Superior temporal gyrus (tissue), 1 donor: ENCODE measurements at regions not wholly inside any gene's neighbourhood (a gene's known extent, or its start where the extent isn't known, plus 50 kb on each side); places are given as distances from the start of the nearest gene placed in this dataset.

Experiments used
- DNase-seq: peaks from one replicate; pipeline ENCODE4 v3.0.0-alpha.2; 2016; ENCODE audit errors: extremely low spot score

DNA sequence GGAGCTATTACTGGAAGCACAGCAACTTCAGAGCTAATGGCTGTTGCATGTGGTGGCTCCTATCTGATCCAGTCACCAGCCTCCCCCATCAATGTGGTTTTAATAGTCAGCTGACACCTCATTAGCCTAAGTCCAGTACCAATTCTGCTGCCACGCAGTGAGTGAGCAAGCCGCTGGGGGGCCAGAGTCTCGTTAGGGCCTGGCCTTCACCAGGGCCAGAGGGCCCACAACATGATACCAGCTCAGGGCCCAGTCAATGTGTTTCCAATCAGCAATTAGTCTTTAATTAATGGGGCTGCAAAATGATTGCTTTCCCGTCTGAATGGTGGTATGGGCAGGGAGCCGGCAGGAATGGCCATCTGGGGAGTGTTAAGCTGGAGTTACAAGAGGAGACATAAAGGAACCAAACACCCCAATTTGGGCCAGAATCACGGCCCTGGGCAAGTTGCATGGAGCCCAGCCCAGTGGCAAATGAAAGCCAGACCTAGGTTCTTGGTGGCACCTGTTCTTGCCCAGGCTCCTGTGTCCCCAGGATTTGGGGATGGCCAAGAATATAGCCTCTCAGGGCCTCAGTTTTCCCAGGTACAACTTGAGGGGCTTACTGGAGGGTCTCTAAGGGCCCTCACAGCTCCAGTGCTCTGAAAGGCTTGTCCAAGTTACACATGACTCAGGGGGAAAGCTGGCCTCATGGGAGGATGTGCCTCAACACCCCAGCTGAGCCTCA, 119.2 kb downstream of the EFNB1 start:
- DNase-seq, result no peak

DNA sequence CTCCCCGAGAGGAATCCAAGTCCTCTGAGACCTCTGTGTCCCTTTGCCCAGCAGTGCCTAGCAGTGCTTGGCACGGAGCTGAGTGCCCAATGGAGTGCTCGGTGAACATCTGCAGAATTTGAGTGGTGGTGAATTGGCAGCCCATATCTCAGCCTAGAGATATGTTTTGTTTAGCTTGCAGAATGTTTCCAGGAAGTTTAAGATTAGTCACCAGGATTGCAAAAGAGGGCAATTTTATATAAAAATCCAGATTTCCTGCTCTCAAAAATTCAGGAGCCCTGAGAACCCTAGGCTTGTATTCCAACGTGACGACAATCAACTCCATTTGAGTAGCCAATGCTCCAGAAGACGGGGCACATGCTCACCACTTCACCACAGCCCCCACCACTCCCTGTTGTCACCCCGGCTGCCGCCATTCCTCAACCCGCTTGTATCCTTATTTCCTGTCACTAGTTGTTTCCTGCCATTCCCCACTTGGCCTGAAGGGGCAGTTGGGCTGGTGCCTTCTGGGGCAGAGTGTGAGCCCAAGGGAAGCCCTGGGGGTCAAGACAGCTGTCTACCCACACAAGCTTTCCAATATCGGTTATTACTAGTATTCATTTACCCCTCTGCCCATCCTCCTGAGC, 116.9 kb downstream of the EFNB1 start:
- no peak for DNase-seq

DNA sequence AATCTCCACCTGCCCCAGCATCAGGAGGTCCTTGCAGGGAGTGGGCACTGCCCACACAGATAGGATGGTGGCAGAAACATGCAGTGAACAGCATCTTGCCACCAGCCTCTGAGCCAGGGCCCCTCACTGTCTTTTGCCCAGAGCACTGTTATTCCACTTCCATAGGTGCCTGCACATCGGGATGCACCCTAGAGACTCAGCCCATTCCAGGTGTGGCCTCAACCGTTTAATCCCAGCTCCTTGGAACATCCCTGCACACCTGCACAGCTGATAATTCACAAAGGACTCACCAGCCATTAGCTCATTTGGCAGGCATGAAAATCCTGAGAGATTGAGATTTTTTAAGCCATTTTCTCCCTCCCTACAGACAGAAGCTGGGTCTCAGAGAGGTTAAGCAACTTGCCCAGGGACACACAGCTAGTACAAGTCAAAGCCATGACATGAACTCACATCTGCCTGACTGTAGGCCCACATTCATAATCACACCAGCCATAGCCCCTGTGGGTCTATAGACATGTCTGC, 116.3 kb downstream of the EFNB1 start:
- no peak for DNase-seq

DNA sequence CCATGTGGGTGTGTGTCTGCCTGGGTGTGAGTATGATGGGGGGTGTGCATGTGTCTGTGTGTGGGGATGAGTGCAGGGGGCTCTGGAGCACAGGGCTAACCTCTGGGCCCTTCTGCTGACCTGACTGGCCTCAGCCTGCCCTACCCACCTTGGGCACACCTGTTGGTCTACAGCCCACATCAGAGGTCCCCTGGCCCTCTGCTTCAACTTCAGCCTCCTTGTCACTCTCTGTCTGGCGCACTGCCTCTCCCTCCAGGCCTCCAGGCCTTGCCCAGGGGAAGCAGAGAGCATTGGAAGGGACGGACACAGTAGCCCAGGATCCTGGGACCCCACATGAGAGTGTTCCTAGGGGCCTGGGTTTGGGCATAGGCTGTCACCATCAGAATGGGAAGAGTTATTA, 115.4 kb downstream of the EFNB1 start:
- DNase-seq, result no peak

DNA sequence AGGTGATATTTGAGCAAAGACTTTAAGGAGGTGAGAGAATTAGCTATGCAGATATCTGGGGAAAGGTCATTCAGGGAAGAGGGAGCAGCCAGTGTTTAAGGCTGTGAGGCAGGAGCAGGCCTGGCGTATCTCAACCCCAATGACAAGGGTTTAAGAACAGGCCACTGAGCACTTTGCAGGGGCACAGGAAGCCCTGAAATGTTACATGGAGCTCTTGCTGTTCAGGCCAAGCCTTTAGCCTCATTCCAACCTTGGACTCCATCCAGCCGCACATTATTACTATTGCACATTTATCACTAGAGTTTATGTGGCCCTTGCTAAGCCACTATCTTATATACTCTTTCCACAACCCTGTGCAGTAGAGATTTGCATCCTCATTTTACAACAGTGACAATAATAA, 114.0 kb downstream of the EFNB1 start:
- no peak for DNase-seq

DNA sequence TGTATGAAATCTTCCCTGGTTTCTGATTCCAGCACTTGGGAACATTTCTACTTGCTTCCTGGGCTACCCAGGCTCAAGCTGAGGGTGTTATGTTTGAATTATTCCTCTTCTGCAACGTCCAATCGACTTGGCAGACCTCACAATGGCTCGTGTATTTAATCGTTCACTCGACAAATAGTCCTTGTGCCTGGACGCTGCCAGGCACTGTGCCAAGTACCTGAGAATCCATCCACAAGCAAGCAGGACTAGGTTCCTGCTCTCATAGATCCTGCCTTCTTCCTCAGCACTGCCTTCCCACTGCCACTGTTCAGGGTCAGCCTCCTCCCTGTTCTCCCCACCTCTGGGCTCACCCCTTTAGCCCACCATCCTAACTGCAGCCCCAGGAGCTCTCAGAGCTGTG, 113.3 kb downstream of the EFNB1 start:
- DNase-seq, result no peak

DNA sequence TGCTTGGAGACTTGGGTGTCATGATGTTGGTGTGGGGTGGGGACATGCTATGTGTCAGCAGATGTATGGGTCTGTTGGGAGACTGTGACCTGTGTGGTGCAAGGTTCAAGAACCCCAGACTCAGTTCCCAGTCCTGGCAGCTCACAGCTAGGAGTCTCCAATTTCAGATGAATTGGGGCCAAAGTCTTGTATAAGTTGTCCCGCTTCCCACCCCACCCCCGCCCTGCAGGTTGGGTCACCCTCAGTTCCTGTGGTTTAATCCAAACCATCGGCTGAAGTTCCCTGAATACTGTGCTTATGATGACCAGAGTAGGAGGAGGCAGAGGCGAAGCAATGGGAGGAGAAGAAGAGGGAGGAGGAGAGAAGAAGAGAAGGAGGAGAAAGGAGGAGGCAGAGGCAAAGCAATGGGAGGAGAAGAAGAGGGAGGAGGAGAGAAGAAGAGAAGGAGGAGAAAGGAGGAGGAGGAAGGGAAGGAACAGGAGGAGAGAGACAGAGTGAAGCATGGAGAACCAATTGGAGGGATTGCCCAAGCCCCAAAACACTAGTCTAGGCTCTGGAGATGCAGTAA, 112.6 kb downstream of the EFNB1 start:
- no peak for DNase-seq

DNA sequence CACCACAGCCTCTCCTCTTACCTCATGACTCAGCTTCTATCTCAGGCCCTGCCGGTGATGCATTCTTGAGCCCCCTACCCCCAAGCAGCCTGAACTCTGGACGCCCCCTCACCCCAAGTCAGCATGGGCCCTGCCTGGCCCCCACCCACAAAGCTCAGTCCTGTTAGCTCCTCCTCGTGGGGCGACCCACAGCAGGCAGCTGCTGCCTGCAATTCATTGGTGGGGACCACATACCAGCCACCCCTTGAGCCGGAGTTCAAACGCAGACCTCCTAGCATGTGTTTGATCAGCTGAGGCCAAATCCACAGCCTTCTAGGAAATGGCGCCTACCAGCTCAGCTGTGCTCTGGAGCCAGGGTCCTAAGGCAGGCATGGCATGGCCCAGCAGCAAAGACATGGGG, 111.8 kb downstream of the EFNB1 start:
- no peak for DNase-seq

DNA sequence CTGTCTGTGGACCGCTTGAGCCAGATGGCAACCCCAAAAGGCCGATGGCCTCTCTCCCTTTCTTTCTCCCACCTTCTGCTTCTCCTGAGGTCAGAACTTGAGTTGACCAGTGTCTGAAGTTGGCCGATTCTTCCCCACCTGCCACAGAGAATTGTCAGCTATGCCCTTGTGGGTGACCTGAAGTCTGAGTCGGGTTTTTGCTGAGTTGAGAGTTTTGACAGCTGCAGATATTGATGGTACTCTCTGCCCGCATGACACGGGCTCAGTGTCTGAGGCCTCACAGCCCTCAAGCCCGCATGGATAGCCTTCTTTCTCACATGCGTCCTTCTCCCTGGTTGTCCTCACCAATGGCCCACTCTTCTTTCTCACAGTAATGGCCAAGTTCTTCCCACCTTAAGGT, 111.0 kb downstream of the EFNB1 start:
- no peak for DNase-seq

DNA sequence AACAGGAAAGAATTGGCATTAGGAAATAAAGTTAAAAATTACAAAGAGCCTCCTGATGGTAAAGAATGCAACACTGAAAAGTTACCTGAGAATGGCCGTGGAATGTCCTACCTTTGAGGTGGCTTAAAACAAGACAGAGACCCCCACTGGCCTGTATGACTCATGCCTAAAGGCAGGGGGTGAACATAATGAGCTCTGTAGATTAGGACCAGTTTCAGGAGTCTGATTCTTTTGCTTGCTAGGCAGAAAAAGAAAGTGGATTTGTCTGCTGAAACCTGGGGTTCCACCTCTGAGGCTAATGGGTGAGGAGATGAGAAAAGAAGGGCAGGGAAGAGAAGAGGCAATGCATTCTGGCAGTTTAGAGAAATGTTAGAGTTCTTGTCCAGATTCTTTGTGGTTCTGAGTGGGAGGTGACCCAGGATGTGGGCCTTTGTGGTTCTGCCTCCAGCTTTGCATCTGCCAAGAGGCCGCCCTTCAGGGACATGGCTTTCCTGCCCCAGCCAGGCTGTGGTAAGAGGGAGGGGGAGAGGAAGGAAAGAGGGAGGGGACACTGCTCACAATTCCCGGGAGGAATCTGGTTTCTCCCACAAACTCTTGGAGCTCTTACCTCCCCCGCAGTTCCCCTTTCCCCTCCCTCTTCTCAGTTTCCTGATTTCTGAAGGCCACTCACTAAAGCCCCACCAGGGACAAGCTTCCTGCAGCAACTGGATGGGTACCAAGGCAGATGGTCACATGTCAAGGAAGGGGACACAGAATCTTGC, 109.6 kb downstream of the EFNB1 start:
- no peak for DNase-seq

DNA sequence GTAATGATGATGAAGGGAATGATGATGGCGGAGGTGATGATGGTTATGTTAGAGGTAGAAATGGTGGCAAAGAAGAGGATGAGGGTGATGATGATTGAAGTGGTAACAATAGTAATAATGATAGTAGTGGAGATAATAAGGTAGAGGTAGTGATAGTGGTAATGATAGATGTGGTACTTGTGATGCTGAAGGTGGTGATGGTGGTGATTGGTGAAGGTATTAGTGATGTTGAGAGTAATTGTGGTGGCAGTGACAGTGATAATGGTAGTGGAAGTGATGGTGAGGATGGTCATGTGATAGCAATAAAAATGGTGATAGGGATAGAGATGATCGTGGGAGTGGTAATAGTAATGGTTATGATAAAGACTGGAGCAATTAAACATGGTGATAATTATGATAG, 108.8 kb downstream of the EFNB1 start:
- DNase-seq, result no peak

DNA sequence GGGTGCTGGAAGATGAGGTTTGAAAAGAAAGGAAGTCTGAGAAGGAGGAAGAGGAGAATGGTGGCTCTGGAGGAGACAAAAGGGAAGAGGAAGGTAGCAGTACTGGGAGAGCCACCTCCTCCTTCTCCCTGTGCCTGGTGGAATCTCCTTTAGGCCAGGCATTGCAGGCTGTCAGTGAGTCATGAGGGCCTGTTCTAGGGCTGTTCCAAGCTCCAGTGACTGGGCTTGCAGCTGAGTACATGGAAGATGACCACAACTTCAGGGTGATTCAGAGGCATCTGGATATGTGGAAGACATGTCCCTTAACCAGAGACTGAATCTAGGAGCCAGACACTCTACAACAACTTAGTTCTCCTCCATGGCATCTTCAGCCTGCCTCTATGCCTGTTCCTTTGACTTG, 107.8 kb downstream of the EFNB1 start:
- no peak for DNase-seq

DNA sequence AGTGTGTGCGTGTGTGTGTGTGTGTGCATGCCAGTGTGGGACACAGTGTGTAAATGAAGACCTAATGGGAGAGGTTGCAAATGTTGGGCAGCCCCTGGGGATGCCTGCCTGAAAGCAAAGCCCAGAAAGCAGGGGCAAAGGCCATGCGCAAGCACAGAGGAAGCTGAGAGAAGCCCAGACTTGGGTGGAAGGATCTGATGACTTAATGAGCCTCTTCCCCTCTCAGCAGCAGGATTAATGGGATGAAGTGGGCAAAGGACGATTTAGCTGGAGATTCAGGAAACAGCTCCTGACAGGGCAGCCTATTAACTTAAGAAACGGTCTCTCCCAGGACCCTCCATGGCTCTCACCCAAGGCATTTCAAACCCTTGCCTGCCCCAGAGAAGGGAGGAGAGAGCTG, 107.3 kb downstream of the EFNB1 start:
- DNase-seq, result no peak

DNA sequence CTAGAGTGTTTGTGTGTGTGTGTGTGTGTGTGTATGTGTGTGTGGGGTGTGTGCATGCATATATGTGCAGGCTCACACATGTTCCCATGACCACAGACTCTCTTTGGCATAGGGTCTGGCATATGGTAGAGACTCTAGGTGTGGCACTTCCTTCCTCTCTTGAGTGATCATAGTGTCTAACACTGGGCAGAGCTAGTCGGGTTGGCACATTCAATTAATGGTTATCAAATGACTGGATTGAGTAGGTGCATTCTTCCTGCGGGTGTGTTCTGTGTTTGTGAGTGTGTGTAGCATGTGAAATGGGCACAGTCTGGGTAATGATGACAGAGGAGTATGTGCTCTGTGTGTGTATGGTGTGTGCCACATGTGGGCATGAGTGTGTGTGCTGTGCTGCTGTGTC, 106.5 kb downstream of the EFNB1 start:
- no peak for DNase-seq

DNA sequence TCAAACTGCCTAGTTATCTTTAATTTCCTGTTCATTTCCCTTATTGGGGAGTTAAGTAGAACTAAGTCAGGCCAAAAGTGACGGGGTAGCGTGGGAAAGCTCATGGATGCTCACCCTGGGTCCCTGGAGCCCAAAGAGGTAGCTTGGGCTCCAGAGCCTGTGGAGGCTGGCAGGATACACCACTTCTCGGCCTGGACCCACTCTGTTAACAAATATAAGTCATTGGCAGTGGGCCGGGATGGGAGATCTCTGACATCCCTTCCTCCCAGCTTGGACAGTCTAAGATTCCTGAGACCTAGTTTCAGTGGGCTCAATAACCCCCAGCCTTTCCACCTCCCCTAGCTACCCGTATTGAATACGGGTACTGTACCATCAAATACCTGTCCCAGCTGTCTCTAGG, 106.1 kb downstream of the EFNB1 start:
- DNase-seq, result no peak

DNA sequence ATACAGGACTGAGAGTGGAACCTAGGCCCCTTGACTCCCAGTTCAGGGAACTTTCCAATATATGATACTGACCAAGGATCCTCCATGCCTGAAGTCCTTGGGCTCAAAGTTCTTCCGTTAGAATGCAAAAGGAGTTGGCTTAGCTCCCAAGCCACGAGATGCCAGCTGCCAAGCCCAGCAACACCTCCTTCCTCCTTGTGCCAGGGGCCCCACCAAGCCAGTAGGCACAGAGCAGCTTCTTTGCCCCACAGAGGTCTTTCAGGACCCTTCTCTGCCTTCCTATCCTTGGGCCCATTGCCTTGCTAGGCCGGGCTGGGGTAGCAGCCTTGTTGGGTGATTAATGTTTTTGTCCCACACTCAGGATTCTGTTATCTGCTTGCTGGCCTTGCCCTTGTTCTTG, 105.6 kb downstream of the EFNB1 start:
- no peak for DNase-seq

DNA sequence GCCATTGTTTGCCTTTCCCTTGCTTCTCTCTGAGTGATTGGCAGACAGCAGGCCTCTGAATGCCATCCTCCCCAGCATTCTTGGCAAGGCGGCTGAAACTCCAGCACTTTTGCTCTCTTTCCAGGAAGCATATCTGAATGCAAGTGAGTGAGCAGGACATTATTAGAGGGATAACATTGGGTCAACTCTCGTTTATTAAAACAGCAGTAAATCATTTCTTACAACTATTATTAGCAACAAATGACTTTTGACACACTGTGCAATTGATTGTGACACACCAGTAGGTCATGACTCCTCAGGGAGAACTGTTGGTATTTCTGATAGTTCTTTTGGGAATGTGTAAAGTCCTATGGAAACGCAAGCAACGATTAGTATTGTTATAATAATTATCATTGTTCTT, 103.8 kb downstream of the EFNB1 start:
- DNase-seq, result no peak

DNA sequence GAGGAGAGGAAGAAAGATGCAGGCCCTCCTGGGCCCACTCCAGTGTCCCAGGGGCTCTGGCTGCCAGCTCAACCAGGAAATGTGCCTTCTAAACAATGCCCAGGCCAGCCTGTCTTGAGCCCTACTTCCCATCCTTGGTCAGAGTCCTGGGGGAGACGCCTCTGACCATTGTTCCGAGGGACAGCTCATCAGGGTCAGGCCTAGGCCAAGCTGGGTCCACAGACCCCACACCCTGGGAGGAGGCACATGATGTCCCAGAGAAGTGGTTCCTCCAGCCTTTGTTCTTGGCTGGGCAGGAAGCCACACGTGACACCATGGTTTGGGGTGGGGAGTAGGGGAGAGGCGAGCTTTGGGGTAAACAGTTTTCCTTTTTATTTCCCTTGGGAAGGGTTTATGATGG, 102.5 kb downstream of the EFNB1 start:
- DNase-seq, result no peak

DNA sequence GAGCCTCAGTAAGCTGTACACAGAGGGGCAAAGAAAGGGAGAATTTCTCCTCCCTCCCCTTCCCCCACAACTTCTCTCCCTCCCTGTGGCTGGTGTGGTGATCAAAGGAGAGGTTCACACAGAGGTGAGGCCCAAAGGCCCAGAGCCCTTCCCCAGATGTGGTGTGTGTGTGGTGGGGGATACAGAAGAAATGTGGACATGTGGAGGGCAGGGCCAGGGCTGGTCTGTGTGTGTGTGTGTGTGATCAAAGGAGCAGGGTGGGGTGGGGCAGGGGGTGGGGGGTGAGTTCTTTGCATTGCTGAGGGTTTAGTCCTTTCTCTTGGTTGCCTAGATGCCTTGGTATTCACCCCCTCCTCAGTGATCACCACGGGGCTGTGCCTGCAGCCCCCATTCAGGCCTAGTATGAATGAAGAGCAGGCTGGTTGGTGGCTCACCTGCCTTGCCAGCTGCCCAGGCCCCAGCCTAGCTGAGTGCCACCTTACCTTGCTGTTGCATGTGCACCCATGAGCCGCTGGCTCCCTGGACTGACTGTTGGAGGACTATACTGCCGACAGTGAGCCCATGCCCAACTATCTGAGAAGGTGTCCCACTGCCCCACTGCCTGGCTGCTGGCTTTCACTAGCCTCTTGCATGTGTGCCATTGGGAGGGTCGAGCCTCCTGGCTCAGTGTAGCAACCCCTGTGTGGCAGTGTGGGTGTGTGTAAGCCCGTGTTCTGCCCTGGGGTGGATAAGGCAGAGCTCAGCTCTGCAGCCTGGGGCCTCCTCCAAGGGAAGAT, 101.9 kb downstream of the EFNB1 start:
- DNase-seq, result no peak

DNA sequence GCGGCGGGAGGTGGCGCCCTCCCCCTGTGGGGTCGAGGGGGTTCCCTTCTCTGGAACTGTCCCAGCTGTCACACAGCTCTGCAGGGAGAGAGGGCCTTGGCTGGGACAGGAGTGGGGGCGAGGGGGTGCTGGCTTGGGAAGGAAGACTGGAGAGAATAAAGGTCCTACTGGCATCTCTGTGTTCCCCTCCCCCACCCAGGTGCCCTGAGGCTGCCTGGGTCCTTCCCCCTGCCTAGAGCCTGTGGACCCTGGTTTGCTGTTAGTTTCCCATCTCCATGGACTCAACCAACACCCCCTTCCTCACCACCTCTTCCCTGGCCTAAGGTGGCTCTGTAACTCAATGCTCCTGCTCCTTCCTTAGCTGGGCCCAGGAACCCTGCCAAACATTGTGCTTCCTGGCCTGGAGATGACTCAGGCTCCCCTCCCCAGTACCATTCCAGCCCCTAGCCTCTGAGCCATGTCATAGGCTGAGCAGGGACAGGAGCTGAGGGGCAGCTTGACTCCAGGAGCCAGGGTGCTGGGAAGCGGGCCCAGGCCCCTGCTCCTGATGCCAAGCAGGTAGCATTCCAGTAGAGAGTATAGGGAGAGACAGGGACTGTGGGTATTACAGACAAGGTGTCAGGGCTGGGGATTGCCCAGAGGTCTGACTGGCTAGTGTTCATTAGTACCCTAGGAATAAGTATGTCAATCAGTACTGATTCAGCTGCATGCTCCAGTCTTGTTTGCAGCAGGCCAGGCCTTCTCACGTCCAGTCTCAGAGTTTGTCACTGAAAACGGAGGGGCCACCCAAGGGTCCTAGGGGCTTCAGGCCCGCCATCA, 100.7 kb downstream of the EFNB1 start:
- DNase-seq, result no peak

DNA sequence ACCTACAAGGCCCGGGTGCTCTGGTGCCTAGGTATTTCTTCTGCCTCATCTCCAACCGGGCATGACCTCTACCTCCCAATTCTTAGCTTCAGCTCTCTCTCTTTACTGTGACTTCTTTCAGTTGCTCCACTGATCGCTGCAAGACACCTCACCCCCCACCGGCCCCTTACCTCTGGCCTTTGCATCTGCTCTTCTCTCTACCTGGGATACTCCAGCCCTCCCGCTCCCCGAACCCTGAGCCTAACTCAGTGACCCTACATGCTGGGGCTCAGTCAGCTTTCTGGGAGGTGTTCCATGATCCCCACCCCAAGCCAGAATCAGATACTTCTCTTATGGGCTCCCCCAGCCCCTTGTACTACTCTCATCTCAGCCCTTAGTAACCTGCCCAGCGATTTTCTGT, 99.6 kb downstream of the EFNB1 start:
- no peak for DNase-seq
